Skeletal muscle cell (primary cell): ENCODE measurements at regions not wholly inside any gene's neighbourhood (a gene's known extent, or its start where the extent isn't known, plus 50 kb on each side); places are given as distances from the start of the nearest gene placed in this dataset.
"Not testable (repeated sequence)": the region's sequence is repeated elsewhere in the genome, so short reads cannot be mapped to it uniquely, and the experiment has no call there.

ENCODE experiments used
- DNase-seq: peaks from one replicate; pipeline ENCODE4 v3.0.0-alpha.2; 2010; ENCODE audit warnings: low read depth
- H3K4me3 ChIP-seq: 2 replicates; pipeline ENCODE4 v1.5.1; 2011; ENCODE audit warnings: low read depth, mild to moderate bottlenecking, control low read depth, low read length, moderate library complexity

GRCh38 chr5:99143283-99143795, 214.5 kb upstream of the CHD1 start:
- not testable (repeated sequence) for H3K4me3 ChIP-seq, DNase-seq

- DNase-seq, result no peak
- no peak overlapping the region for H3K4me3 ChIP-seq
These were observed 212.8 kb upstream of the CHD1 start for GRCh38 chr5:99141534-99142128.

GRCh38 chr5:99138911-99139310, 210.1 kb upstream of the CHD1 start:
- no peak overlapping the region for H3K4me3 ChIP-seq
- DNase-seq, result no peak

- no peak for DNase-seq
- no peak overlapping the region for H3K4me3 ChIP-seq
These were observed 205.1 kb upstream of the CHD1 start for GRCh38 chr5:99133921-99134320.

GRCh38 chr5:99129768-99130501, 201.1 kb upstream of the CHD1 start:
- no peak for DNase-seq

GRCh38 chr5:99122976-99123375, 194.2 kb upstream of the CHD1 start:
- no peak overlapping the region for H3K4me3 ChIP-seq
- no peak for DNase-seq

More at GRCh38 chr5:99129768-99130501, 201.1 kb upstream of the CHD1 start:
- H3K4me3 ChIP-seq, result no peak overlapping the region

GRCh38 chr5:99119326-99119725, 190.5 kb upstream of the CHD1 start:
- no peak for DNase-seq
- H3K4me3 ChIP-seq, result no peak overlapping the region

- DNase-seq, result no peak
- no peak overlapping the region for H3K4me3 ChIP-seq
These were observed 187.7 kb upstream of the CHD1 start for GRCh38 chr5:99116526-99116925.

GRCh38 chr5:99109894-99110293, 181.1 kb upstream of the CHD1 start:
- no peak for DNase-seq
- H3K4me3 ChIP-seq, result no peak overlapping the region

GRCh38 chr5:99105216-99105615, 176.4 kb upstream of the CHD1 start:
- no peak overlapping the region for H3K4me3 ChIP-seq
- peak; percentile 2 for DNase-seq

- no peak overlapping the region for H3K4me3 ChIP-seq
- DNase-seq, result peak; percentile 4
These were observed 175.8 kb upstream of the CHD1 start for GRCh38 chr5:99104538-99105132.

GRCh38 chr5:99102073-99102697, 173.4 kb upstream of the CHD1 start:
- H3K4me3 ChIP-seq, result no peak overlapping the region
- no peak for DNase-seq

- no peak overlapping the region for H3K4me3 ChIP-seq
- no peak for DNase-seq
These were observed 170.9 kb upstream of the CHD1 start for GRCh38 chr5:99099691-99100090.

GRCh38 chr5:99089822-99090549, 161.2 kb upstream of the CHD1 start:
- H3K4me3 ChIP-seq, result no peak overlapping the region
- DNase-seq, result no peak

- H3K4me3 ChIP-seq, result no peak overlapping the region
- no peak for DNase-seq
These were observed 159.5 kb upstream of the CHD1 start for GRCh38 chr5:99088309-99088708.

DNA sequence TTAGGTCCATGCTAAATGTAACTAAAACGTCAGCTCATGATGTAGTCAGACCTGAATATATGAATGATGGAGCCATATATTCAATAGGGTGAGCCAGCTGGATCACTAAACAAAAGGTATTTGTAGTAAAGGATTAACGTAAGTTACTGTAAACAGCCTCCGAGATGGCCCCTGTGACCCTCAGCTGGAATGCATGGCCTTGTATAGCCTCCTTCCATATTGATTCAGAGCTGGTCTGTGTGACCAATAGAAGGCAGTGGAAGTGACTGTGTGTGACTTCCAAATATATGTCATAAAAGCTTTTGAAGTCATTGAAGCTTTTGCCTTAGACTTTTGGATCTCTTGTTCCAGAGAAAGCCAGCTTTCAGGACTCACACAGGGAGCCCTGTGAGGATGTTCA, 154.4 kb upstream of the CHD1 start:
- no peak overlapping the region for H3K4me3 ChIP-seq
- no peak for DNase-seq

DNA sequence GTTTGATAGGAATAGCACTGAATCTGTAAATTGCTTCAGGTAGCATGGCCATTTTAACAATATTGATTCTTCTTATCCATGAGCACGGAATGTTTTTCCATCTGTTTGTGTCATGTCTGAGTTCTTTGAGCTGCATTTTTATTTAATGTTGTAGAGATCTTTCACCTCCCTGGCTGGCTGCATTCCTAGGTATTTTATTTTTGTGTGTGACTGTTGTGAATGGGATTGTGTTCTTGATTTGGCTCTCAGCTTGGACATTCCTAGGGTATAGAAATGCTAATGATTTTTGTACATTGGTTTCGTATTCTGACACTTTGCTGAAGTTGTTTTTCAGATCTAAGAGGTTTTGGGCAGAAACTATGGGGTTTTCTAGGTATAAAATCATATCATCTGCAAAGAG, 152.9 kb upstream of the CHD1 start:
- H3K4me3 ChIP-seq, result no peak overlapping the region
- DNase-seq, result no peak

GRCh38 chr5:99076723-99077640, 148.2 kb upstream of the CHD1 start:
- no peak overlapping the region for H3K4me3 ChIP-seq
- no peak for DNase-seq

DNA sequence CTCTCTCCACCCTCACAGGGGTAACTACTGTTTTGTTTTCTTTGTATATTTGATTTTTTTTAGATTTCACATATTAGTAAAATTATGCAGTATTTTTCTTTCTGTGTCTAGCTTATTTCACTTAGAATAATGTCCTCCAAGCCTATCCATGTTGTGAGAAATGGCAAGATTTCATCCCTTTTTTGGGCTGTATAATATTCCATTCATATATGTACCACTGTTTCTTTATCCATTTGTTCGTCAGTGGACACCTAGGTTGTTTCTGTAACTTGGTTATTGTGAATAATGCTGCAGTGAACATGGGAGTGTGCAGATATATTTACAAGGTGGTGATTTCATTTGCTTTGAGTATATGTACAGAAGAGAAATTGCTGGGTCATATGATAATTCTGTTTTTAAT, 144.0 kb upstream of the CHD1 start:
- no peak overlapping the region for H3K4me3 ChIP-seq
- no peak for DNase-seq
